GM18873 (cell line): ENCODE measurements at regions not wholly inside any gene's neighbourhood (a gene's known extent, or its start where the extent isn't known, plus 50 kb on each side); places are given as distances from the start of the nearest gene placed in this dataset.

Source experiments
- ATAC-seq: cut with Tn5 transposase; IDR thresholded peaks from one replicate; pipeline ENCODE4 v1.9.1; 2021; ENCODE audit warnings: mild to moderate bottlenecking, moderate library complexity, moderate number of reproducible peaks; ENCODE audit not compliant: unreplicated experiment, low FRiP score

GRCh38 chr10:78964952-78965633 is 103.7 kb upstream of the ZMIZ1 start:
- ATAC-seq: no peak

DNA sequence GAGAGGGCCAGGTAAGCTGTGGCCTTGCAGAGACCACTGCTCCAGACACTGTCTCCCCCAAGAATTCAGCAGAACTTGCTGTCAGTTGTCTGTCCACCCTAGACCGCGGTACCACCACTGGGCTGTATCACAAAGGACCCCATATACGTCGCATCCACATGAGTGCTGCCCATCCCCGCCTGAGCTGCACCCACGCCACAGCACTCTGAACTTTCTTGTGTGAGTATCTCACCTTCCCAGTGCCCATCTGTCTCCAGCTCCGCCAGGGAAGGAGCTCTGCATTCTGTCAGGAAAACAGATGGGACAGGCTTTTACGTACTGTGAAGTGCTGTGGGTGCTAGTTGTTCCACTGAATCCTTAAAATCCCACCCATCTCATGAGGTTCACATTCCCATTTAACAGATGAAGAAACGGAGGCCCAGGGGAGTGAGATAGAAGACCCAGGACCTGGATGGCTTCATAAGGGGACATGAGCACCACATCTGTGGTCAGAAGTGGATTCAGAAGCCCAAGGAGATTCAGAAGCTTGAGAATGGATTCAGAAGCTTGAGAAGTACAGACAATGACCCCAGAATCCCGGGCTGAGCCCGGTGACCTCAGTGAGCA is 102.5 kb upstream of the ZMIZ1 start:
- ATAC-seq: no peak

DNA sequence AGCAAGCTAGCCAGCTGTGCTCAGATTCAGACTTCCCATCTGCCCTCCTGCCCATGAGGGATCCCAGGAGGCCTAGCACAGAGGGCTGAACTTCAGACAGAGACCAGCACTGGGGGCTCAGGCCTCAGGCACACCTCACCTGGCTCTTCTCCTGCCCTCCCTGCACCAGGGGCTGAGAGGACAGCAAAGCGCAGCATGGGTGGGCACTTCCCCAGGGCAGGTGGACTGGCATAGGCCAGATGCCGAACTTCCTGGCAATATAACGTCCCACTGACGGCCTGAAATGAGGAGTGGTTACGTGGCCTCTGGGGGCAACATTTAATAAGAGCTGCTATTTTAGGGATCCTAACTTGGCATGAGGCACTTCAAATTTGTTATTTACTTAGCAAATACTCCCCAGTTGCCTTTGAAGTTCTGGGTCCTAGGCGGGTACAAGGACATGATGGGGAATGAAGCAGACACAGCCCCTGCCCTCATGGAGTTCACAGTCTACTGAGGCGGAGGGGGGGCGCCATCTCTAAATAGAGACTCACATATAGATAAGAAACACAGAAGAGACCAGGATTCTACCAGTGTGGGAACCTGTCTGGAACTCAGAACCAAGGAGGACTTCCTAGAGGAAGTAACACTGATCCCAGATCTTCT is 101.8 kb upstream of the ZMIZ1 start:
- no peak for ATAC-seq

DNA sequence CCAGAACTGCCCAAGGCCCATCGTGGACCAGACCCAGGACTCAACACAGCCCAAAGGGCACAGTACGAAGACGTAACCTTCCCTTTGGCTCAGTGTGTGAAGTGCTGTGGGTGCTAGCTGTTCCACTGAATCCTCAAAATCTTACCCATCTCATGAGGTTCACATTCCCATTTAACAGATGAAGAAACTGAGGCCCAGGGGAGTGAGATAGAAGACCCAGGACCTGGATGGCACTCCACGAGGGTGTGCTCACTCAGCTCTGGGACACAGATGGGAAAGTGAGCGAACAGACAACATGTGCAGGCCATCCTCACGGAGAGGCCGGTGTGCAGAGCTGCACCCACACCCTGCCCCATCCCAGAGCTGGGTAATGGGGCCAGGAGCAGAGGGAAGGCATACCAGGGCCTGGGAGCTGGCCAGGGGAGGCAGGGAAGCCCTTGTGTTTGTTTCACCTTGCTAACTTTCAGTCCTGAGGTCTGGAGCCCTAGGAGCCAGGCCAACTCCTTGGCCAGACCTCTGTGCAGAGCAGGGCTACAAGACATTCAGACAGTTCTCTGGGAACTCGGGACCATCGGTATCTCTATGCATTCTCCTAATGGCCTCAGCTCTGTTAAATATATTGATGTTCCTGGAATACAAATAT is 100.3 kb upstream of the ZMIZ1 start:
- no peak for ATAC-seq

DNA sequence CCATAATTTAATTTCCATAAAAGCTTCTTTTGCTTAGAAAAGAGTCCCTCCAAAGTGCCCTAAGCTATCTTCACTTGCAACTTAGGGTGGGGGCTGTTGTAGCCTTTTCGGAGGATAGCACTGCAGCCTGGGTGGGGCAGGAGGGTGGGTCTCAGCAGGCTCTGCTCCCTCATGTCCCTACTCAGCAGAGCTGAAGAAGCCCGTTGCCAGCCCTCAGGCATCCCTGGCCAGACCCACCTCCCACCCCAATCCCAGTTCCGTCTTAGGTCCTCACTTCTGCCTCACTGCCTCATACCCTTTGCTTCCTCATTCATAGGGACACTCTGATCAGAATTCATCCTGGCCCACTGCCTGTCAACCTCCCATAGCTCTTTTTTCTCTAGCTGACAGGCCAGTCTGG is 99.8 kb upstream of the ZMIZ1 start:
- no peak for ATAC-seq

- no peak for ATAC-seq
These were observed 99.0 kb upstream of the ZMIZ1 start for GRCh38 chr10:78969719-78970118.

DNA sequence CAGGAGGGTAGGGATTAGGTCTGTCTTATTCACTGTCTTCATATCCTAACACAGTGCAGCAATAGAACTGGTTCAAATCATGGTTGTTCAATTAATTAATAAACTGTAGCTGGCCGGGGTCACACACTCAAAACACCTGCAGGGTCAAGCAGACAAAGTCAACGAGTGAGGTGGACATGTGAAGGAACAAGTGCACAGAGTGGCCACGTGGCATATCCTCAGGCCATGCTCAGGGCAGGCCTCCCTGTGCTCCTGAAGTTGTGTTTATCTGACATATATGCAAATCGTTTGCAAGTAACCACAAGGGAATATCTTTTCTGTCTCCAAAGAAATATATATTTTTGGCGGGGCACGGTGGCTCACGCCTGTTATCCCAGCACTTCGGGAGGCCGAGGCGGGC is 98.5 kb upstream of the ZMIZ1 start:
- no peak for ATAC-seq

DNA sequence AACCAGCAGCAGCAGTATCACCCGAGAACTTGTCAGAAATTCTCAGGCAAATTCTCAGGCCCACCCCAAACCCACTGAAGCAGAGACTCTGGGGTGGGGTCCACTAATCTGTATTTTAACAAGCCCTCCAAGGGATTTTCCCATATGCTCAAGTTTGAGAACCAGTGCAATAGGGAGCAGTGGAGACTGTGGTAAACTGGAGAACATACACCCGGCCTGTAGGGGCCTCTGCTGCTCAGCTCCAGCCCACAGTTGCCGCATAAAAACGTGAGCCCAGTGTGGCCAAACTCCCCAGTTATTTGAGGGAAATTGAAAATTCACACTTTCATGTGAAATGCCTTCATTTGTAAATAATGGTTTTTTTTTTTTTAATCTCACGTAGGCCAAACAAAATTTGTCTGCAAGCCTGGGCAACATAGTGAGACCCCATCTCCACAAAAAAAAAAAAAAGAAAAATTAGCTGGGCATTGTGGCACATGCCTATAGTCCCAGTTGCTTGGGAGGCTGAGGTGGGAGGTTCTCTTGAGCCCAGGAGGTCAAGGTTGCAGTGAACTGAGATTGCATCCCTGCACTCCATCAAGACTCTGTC is 97.6 kb upstream of the ZMIZ1 start:
- ATAC-seq: no peak

- ATAC-seq: no peak
These were observed 96.4 kb upstream of the ZMIZ1 start for GRCh38 chr10:78972160-78972946.

GRCh38 chr10:78972947-78973900 is 95.5 kb upstream of the ZMIZ1 start:
- ATAC-seq: peak; percentile 79

DNA sequence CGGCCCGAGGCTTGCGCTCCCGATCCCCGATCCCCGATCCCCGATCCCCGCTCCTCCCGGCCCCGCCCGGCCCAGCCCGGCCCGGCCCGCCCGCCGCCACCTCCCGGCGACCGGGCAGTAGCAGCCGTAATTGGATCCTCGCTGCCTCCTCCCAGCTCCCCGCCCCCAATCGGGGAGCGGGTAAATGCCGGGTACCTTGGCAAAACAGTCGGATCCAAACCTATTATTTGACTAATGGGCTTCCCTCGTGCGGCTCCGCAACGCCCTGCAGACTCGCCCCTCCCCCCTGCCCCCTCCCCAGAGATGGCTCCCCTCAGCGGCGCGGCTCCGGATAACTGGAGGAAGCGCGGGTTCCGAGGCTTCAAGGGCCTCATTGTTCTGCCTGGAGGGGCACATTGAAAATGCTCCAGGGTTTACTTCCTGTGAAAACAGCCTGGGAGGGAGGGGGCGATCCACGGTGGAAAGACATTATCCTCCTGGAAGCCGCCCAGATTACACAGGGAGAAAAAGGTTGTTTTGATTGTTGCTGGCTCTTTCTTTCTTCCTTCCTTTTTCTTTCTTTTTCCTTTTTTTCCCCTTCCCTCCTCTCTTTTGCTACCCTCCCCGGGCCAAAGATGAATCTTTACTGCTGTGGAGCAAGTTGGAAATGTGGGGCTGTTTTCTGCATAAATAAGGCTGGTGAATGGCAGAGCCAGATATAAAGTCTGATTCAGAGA is 94.7 kb upstream of the ZMIZ1 start:
- ATAC-seq: peak; percentile 23

DNA sequence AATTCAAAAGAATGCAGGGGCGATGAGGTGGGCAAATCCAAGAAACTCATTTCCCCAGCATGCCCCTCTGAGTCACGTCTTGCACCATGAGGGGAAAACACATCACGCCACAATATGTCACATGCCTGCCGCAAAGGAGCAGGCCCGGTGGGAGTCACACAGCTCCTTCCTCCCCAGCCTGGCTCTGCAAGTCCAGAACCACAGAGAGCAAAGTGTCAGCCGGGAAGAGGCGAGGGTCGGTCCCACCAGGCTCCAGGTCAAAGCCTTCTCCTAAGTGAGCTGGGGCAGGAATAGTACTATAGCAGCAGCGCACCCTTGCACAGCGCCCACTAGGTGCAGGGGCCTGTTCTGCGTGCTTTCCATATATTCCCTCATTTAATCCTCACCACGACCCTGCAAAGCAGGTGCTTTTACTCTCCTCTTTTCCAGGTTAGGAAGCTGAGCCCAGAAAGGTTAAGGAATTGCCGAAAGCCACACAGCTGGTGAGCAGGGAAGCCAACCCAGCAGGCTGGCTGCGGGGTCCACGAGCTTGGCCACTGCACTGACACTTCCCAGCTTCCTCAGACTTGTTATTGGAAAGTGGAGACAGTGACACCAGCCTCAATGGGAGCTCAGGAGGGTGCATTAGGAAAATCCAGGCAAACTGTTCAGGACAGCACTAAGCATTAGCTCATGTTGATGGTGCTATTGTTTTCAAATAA is 94.0 kb upstream of the ZMIZ1 start:
- no peak for ATAC-seq

DNA sequence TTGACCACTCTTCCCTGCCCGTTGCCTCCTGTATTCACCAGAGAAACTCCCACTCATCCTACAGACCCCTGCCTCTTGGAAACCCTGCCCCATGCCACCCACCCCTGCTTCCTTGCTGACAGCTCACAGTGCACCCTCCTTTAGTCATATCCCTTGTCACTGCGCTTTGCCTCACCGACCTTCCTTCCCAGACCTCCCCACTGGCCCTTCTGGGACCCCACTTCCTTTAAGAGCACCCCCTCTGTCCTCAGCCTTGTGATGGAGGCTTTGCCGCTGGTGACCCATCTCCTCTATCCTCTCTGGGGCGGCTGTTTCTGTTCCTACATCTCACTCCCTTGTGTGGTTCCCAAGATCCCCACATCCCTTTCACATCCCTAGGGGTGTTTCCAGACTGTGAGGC is 92.8 kb upstream of the ZMIZ1 start:
- ATAC-seq: no peak

DNA sequence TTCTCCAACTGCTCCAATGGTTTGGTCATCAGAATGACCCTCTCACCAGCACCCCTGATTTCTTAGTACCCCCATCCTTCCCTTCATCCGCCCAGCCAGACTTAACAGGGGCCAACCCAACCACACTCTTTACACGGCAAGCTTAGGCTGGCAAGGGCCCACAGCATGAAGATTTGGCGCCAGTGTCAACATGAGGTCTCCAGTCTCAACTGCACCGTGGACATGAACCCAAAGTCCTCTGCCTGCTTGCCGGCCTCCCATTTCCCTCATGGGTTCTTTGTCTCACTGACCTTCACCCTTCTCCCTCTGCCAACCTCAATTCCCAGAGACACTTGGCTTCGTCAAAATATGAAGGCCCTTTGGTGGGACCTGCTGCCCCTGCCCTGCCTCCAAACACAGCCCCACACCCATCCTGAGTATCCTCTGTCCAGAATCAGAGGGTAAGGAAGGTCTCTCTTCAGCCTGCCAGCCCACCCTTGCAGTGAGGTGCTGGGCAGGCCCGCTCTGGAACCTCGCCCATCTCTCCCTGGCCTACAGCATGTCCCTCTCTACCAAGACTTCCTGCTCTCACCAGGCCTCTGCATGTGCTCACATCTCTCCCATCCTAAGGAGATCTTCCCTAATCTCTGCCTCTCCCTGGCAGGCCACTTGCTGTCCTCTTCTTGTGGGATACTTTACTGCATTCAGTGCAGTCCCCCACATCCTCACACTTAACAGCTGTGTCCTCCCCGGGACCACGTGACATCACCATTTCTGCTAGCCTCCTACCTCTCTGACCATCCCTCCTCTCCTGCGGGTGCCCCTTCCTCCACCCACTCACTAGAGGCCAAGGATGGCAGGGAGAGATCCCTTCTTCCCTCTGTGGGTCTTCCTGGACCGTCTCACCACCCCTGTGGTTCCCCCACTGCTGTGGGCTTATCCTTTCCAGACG is 91.7 kb upstream of the ZMIZ1 start:
- ATAC-seq: no peak

DNA sequence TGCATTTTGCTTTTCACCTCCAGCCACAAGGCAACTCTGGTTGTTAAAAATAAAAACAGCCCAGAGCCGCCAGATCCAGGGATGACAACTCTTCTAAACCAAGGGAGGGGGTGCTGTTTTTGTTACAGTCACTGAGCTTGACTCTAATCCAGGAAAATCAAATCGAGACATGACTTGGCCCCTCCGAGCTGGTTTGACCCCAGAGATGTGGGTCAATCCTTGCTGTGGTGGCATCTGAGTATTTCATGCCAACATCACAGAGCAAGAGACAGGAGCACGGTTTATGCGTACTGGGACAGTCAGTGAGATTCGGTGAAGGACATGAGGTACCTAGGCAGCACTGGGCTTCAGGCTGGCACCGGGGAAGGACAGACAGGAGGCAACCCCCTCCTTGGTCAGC is 88.8 kb upstream of the ZMIZ1 start:
- ATAC-seq: no peak

DNA sequence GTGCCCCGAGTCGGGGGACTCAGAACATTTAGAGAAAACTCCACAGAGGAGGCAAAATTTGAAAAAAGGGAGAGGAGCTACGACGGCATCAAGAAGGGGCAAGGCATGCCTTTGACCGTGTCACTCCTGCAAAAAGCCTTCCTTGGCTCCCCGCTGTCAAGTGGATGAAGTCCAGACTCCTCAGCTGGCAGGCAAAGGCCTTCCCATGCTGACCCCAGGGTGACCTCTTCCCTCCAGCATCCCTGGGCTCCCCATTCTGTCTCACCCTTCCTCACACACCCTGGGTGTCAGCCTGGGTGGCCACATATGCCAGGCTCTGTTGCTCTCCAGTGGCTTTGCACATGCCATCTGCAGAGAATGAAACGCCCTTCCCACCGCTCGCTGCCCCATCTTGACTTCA is 88.4 kb upstream of the ZMIZ1 start:
- ATAC-seq: no peak

DNA sequence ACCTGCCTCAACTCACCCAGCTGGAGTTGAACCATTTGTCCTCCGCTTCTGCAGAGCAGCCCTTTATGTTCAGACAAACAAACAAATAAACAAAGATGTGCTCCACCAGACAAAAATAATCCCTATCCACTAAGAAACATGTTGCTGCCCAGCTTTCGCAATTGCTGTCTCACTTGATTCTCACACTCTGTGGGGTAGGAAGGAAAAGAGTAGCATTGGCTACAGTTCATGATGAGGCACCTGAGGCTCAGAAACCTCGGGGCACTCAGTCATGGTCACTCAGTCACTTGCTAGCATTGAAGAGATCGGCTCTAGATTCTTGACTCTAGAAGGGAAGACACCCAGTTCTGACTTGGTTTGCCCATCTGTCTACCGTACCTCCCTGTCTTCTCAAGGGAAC is 88.0 kb upstream of the ZMIZ1 start:
- ATAC-seq: no peak
